NCI-H510A (cell line): ENCODE measurements at regions not wholly inside any gene's neighbourhood (a gene's known extent, or its start where the extent isn't known, plus 50 kb on each side); places are given as distances from the start of the nearest gene placed in this dataset.

Experiments used
- DNase-seq: peaks from one replicate; lab custom pipeline; 2025; lab: John Stamatoyannopoulos, UW

- no peak for DNase-seq
Measured at GRCh38 chrX:10083809-10084208, 73.0 kb upstream of the CLCN4 start.

GRCh38 chrX:10085223-10085622, 71.6 kb upstream of the CLCN4 start:
- DNase-seq, result no peak

GRCh38 chrX:10086676-10087075, 70.1 kb upstream of the CLCN4 start:
- no peak for DNase-seq

GRCh38 chrX:10087391-10087790, 69.4 kb upstream of the CLCN4 start:
- DNase-seq, result no peak

GRCh38 chrX:10089378-10089795, 67.4 kb upstream of the CLCN4 start:
- DNase-seq, result no peak

GRCh38 chrX:10090319-10090718, 66.5 kb upstream of the CLCN4 start:
- no peak for DNase-seq

- DNase-seq, result no peak
Measured at GRCh38 chrX:10095246-10095645, 61.5 kb upstream of the CLCN4 start.

GRCh38 chrX:10095698-10096432, 60.9 kb upstream of the CLCN4 start:
- no peak for DNase-seq

GRCh38 chrX:10098270-10098713, 58.5 kb upstream of the CLCN4 start:
- DNase-seq, result no peak

GRCh38 chrX:10099411-10099810, 57.4 kb upstream of the CLCN4 start:
- DNase-seq, result no peak

GRCh38 chrX:10101269-10101668, 55.5 kb upstream of the CLCN4 start:
- DNase-seq, result no peak

- no peak for DNase-seq
Measured at GRCh38 chrX:10102046-10102704, 54.6 kb upstream of the CLCN4 start.

GRCh38 chrX:10103023-10103422, 53.8 kb upstream of the CLCN4 start:
- no peak for DNase-seq

GRCh38 chrX:10104958-10105658, 51.7 kb upstream of the CLCN4 start:
- DNase-seq, result no peak

- no peak for DNase-seq
Measured at GRCh38 chrX:10106806-10107205, 50.0 kb upstream of the CLCN4 start.
